GM19043 (cell line): ENCODE measurements at regions not wholly inside any gene's neighbourhood (a gene's known extent, or its start where the extent isn't known, plus 50 kb on each side); places are given as distances from the start of the nearest gene placed in this dataset.
"Not testable (repeated sequence)": the region's sequence is repeated elsewhere in the genome, so short reads cannot be mapped to it uniquely, and the experiment has no call there.

Experiments used
- ATAC-seq: cut with Tn5 transposase; IDR thresholded peaks from one replicate; pipeline ENCODE4 v1.9.1; 2021; ENCODE audit warnings: low read depth; ENCODE audit not compliant: unreplicated experiment

GRCh38 chr12:47610686-47611252, 95.1 kb downstream of the RPAP3 start:
- ATAC-seq = no peak

- ATAC-seq = no peak
Measured at GRCh38 chr12:47609806-47610205, 96.0 kb downstream of the RPAP3 start.

GRCh38 chr12:47608671-47609070, 97.2 kb downstream of the RPAP3 start:
- not testable (repeated sequence) for ATAC-seq

- no peak for ATAC-seq
Measured at GRCh38 chr12:47604221-47604873, 101.5 kb downstream of the RPAP3 start.

- ATAC-seq = no peak
Measured at GRCh38 chr12:47602949-47603558, 102.8 kb downstream of the RPAP3 start.

GRCh38 chr12:47602325-47602724, 103.5 kb downstream of the RPAP3 start:
- no peak for ATAC-seq

GRCh38 chr12:47601071-47601470, 104.8 kb downstream of the RPAP3 start:
- no peak for ATAC-seq

GRCh38 chr12:47591795-47592194, 114.0 kb downstream of the RPAP3 start:
- no peak for ATAC-seq

- ATAC-seq = no peak
Measured at GRCh38 chr12:47591361-47591791, 114.5 kb downstream of the RPAP3 start.

GRCh38 chr12:47590771-47591360, 115.0 kb downstream of the RPAP3 start:
- no peak for ATAC-seq

GRCh38 chr12:47586952-47587669, 118.7 kb downstream of the RPAP3 start:
- ATAC-seq = no peak

GRCh38 chr12:47585507-47585906, 120.3 kb downstream of the RPAP3 start:
- ATAC-seq = no peak

- ATAC-seq = no peak
Measured at GRCh38 chr12:47578836-47579235, 127.0 kb downstream of the RPAP3 start.

- no peak for ATAC-seq
Measured at GRCh38 chr12:47577206-47577989, 128.4 kb downstream of the RPAP3 start.

GRCh38 chr12:47576289-47576945, 129.4 kb downstream of the RPAP3 start:
- ATAC-seq = no peak

- ATAC-seq = no peak
Measured at GRCh38 chr12:47574252-47575021, 131.4 kb downstream of the RPAP3 start.

- ATAC-seq = no peak
Measured at GRCh38 chr12:47573146-47573659, 132.6 kb downstream of the RPAP3 start.

GRCh38 chr12:47570151-47570550, 135.7 kb downstream of the RPAP3 start:
- no peak for ATAC-seq

- no peak for ATAC-seq
Measured at GRCh38 chr12:47562201-47562600, 143.6 kb downstream of the RPAP3 start.
